ENCODE measurements at regions not wholly inside any gene's neighbourhood (a gene's known extent, or its start where the extent isn't known, plus 50 kb on each side); places are given as distances from the start of the nearest gene placed in this dataset.

DNA sequence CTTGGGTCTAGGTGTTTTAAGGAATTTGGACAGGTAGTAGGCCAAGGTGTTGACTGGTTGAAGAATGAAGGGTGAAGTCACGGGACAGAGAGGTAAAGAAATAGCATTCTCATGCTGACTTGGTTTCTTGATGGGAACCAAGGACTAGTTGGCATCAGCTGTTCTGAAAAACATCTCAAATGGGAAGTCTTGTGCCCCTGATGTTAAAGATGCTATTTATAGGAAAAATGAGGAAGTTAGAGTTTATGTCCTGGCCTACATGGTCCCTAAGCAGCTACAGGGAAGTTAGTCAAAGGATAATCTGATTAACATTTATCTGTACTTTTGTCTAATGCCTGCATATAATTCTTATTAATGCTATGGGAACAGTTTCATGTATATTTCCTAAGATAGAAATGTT, 262.4 kb downstream of the HHIPL2 start:
- no peaks in the 10 kb centered on the region; the same call in 1 of the 2 replicates for H3K9me3 ChIP-seq
- Mint-ChIP-seq H3K4me1 (ENCODE audit: low read depth, unreplicated experiment) (no peaks in the 10 kb centered on the region), H3K27ac (ENCODE audit: unreplicated experiment) (no peak overlapping the region), H3K36me3 (ENCODE audit: insufficient read depth, unreplicated experiment) (no peaks in the 10 kb centered on the region), H3K9me3 (ENCODE audit: unreplicated experiment) (no peaks in the 10 kb centered on the region), H3K27me3 (ENCODE audit: insufficient read depth, unreplicated experiment) (peaks cover 6% of the 10 kb centered on the region), H3K4me3 (ENCODE audit: unreplicated experiment) (no peak overlapping the region)
- H3K4me3 ChIP-seq (ENCODE audit: low read depth, low read length) = no peak overlapping the region
- no TSS peak for BruUV-seq (replicated peaks)
- H3K27me3 ChIP-seq (replicated peaks; ENCODE audit: control insufficient read depth, insufficient read depth, low read length) = no peaks in the 10 kb centered on the region
- CTCF ChIA-PET = no interaction called here
- TF ChIP-seq CTCF (IDR thresholded peaks at IDR 0.05; ENCODE audit: insufficient read depth in 1 of 2, low read depth in 1 of 2, low read length in 1 of 2, severe bottlenecking in 1 of 2, unreplicated experiment in 1 of 2) = no peak
- intact Hi-C loops (cut with micrococcal nuclease; ENCODE audit: unreplicated experiment) = no loop called here
- H3K4me1 ChIP-seq = no peaks in the 10 kb centered on the region
- no peak for DNase-seq
- POLR2A ChIA-PET = no interaction called here
- H3K36me3 ChIP-seq (ENCODE audit: control insufficient read depth, insufficient read depth, low read length) = no peaks in the 10 kb centered on the region

GRCh38 chr1:222284466-222284865, 263.4 kb downstream of the HHIPL2 start:
- Histone ChIP-seq H3K9me3 (no peaks in the 10 kb centered on the region; the same call in 1 of the 2 replicates), H3K4me3 (ENCODE audit: low read depth, low read length) (no peak overlapping the region), H3K27me3 (replicated peaks; ENCODE audit: control insufficient read depth, insufficient read depth, low read length) (no peaks in the 10 kb centered on the region), H3K36me3 (ENCODE audit: control insufficient read depth, insufficient read depth, low read length) (no peaks in the 10 kb centered on the region), H3K4me1 (no peaks in the 10 kb centered on the region)
- intact Hi-C loops (cut with micrococcal nuclease; ENCODE audit: unreplicated experiment) = no loop called here
- DNase-seq = no peak
- TF ChIP-seq CTCF (IDR thresholded peaks at IDR 0.05; ENCODE audit: insufficient read depth in 1 of 2, low read depth in 1 of 2, low read length in 1 of 2, severe bottlenecking in 1 of 2, unreplicated experiment in 1 of 2) = no peak
- Mint-ChIP-seq H3K36me3 (ENCODE audit: insufficient read depth, unreplicated experiment) (no peaks in the 10 kb centered on the region), H3K4me1 (ENCODE audit: low read depth, unreplicated experiment) (no peaks in the 10 kb centered on the region), H3K27ac (ENCODE audit: unreplicated experiment) (no peak overlapping the region), H3K4me3 (ENCODE audit: unreplicated experiment) (no peak overlapping the region), H3K9me3 (ENCODE audit: unreplicated experiment) (no peaks in the 10 kb centered on the region), H3K27me3 (ENCODE audit: insufficient read depth, unreplicated experiment) (peaks cover 6% of the 10 kb centered on the region)
- no TSS peak for BruUV-seq (replicated peaks)
- ChIA-PET CTCF (no interaction called here), POLR2A (no interaction called here)

DNA sequence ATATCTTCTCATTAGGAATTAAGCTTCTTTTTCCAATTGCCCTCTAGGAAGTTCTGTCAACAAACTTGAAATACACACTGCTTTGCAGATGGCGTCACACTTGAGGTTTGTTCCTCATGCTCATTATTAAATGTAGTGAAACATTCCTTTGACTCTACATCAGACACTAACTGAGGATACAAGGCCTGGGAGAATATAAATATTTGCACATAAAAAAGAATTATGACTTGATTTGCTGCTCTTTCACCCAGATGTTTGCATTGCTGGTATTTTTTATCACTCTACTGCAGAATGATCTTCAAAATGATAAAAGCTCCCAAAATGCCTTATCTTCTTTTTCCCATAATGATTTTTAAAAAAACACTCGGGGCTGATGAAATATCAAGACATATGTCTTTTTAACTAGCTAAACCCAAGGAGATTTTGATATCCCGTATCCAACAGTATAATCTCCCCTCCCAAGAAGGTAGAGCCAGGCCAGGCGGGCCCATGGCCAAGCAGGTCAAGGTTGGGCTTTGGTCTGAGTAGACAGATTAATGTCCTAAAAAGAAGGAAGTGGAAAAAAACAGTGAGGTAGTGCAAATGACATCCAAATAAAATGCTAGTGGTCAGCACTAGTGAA, 264.6 kb downstream of the HHIPL2 start:
- H3K27me3 ChIP-seq (replicated peaks; ENCODE audit: control insufficient read depth, insufficient read depth, low read length) = no peaks in the 10 kb centered on the region; the same call in 1 of the 2 replicates
- no peak overlapping the region for H3K4me3 ChIP-seq (ENCODE audit: low read depth, low read length)
- peaks cover 6% of the 10 kb centered on the region for H3K27me3 Mint-ChIP-seq (ENCODE audit: insufficient read depth, unreplicated experiment)
- H3K4me3 Mint-ChIP-seq (ENCODE audit: unreplicated experiment) = no peak overlapping the region
- TF ChIP-seq CTCF (IDR thresholded peaks at IDR 0.05; ENCODE audit: insufficient read depth in 1 of 2, low read depth in 1 of 2, low read length in 1 of 2, severe bottlenecking in 1 of 2, unreplicated experiment in 1 of 2) = no peak
- POLR2A ChIA-PET = no interaction called here
- H3K9me3 ChIP-seq = no peaks in the 10 kb centered on the region; the same call in 1 of the 2 replicates
- CTCF ChIA-PET = no interaction called here
- intact Hi-C loops (cut with micrococcal nuclease; ENCODE audit: unreplicated experiment) = no loop called here
- no peaks in the 10 kb centered on the region for H3K36me3 Mint-ChIP-seq (ENCODE audit: insufficient read depth, unreplicated experiment)
- H3K4me1 ChIP-seq = no peaks in the 10 kb centered on the region
- no peaks in the 10 kb centered on the region for H3K36me3 ChIP-seq (ENCODE audit: control insufficient read depth, insufficient read depth, low read length)
- no peaks in the 10 kb centered on the region for H3K4me1 Mint-ChIP-seq (ENCODE audit: low read depth, unreplicated experiment)
- no peaks in the 10 kb centered on the region for H3K9me3 Mint-ChIP-seq (ENCODE audit: unreplicated experiment)
- H3K27ac Mint-ChIP-seq (ENCODE audit: unreplicated experiment) = no peak overlapping the region
- DNase-seq = no peak
- BruUV-seq (replicated peaks) = no TSS peak

All from Caco-2 (cell line).